Endothelial cell of umbilical vein (primary cell): ENCODE measurements at regions not wholly inside any gene's neighbourhood (a gene's known extent, or its start where the extent isn't known, plus 50 kb on each side); places are given as distances from the start of the nearest gene placed in this dataset.

Experiments used
- BruUV-seq: library from RNA; stranded (reverse); fragments of 400-500 nt; replicated peaks from 2 replicates; lab custom pipeline; 2021; lab: Mats Ljungman, UMichigan
- CTCF ChIA-PET: fragments of 300-600, 350-600 bp; sonication (Branson Sonifier 250); formaldehyde crosslinking; loops from one replicate; lab custom pipeline; 2021; ENCODE audit warnings: antibody characterized with exemption, inconsistent platforms; lab: Charles Lee
- POLR2A ChIA-PET: fragments of 300-600, 350-600 bp; sonication (Branson Sonifier 250); formaldehyde crosslinking; loops from one replicate; lab custom pipeline; 2021; ENCODE audit warnings: antibody characterized with exemption, inconsistent platforms; lab: Charles Lee
- DNase-seq: peaks from one replicate; pipeline ENCODE4 v3.0.0-alpha.2; 2011; ENCODE audit warnings: low read depth, low spot score
- FAIRE-seq: peaks from 2 replicates; lab custom pipeline; 2011; peaks lifted over from hg19 to GRCh38; lab: Jason Lieb, UNC
- H2AFZ ChIP-seq: 2 replicates; pipeline ENCODE4 v1.6.0; 2012; ENCODE audit warnings: low read depth, low read length, control low read depth, inconsistent platforms
- H3K27ac ChIP-seq: 2 replicates; pipeline ENCODE4 v1.5.1; 2011; ENCODE audit warnings: low read depth, mild to moderate bottlenecking, control low read depth, low read length, moderate library complexity; ENCODE audit not compliant: insufficient read depth
- H3K27me3 ChIP-seq, 2 experiments: 2 replicates each; pipeline versions ENCODE4 v1.6.0 to v1.6.1; 2011; ENCODE audit warnings: low read length in 2 of 2, mixed read lengths in 1 of 2; ENCODE audit not compliant: control insufficient read depth in 2 of 2, insufficient read depth in 2 of 2
- H3K36me3 ChIP-seq, 2 experiments: 2 replicates in 1 of 2; 3 replicates in 1 of 2; pipeline ENCODE4 v1.5.1; 2011; ENCODE audit warnings: low read length in 2 of 2, mild to moderate bottlenecking in 1 of 2, moderate library complexity in 1 of 2; ENCODE audit not compliant: control insufficient read depth in 2 of 2, insufficient read depth in 2 of 2; ENCODE audit errors: extremely low read depth in 1 of 2
- H3K4me1 ChIP-seq: 3 replicates; pipeline ENCODE4 v1.5.1; 2011; ENCODE audit warnings: mild to moderate bottlenecking, low read length; ENCODE audit not compliant: control insufficient read depth, insufficient read depth; ENCODE audit errors: extremely low read depth
- H3K4me2 ChIP-seq: 2 replicates; pipeline ENCODE4 v1.6.1; 2011; ENCODE audit warnings: low read length, control low read depth, mixed read lengths; ENCODE audit not compliant: insufficient read depth
- H3K4me3 ChIP-seq, 3 experiments: fragments of 200-600 bp in 1 of 3; sonication (generic), shearing (Covaris generic) in 1 of 3; replicated peaks in 1 of 3; 2 replicates each; pipeline ENCODE4 v1.5.1; 2011 to 2016; ENCODE audit warnings: control low read depth in 3 of 3, low read length in 3 of 3, mild to moderate bottlenecking in 2 of 3, inconsistent platforms in 1 of 3, low read depth in 1 of 3, moderate library complexity in 1 of 3; ENCODE audit not compliant: insufficient read depth in 1 of 3
- H3K79me2 ChIP-seq: 2 replicates; pipeline ENCODE4 v1.6.0; 2012; ENCODE audit warnings: low read length, inconsistent platforms; ENCODE audit not compliant: control insufficient read depth, insufficient read depth
- H3K9ac ChIP-seq: replicated peaks from 2 replicates; pipeline ENCODE3; 2011; ENCODE audit warnings: low read length, control low read depth; ENCODE audit not compliant: insufficient read depth; ENCODE audit errors: extremely low read depth
- H3K9me1 ChIP-seq: replicated peaks from 3 replicates; pipeline ENCODE4 v1.6.0; 2011; ENCODE audit warnings: mild to moderate bottlenecking, low read length; ENCODE audit not compliant: control insufficient read depth, insufficient read depth; ENCODE audit errors: extremely low read depth
- H3K9me3 ChIP-seq: replicated peaks from 2 replicates; pipeline ENCODE4 v1.5.1; 2012; ENCODE audit warnings: low read length, inconsistent platforms; ENCODE audit not compliant: control insufficient read depth, insufficient read depth
- H4K20me1 ChIP-seq: replicated peaks from 2 replicates; pipeline ENCODE3; 2011; ENCODE audit warnings: mild to moderate bottlenecking, low read length; ENCODE audit not compliant: control insufficient read depth, insufficient read depth; ENCODE audit errors: extremely low read depth
- CTCF ChIP-seq, 2 donors: IDR thresholded peaks; 1 replicate in 1 of 2; 2 replicates in 1 of 2; pipeline ENCODE4 v1.5.1; 2011; ENCODE audit warnings: low read length in 2 of 2, mild to moderate bottlenecking in 2 of 2, moderate library complexity in 2 of 2, control low read depth in 1 of 2, inconsistent platforms in 1 of 2, low read depth in 1 of 2; ENCODE audit not compliant: insufficient read depth in 1 of 2; ENCODE audit errors: extremely low read depth in 1 of 2
- EZH2 ChIP-seq: IDR thresholded peaks from 2 replicates; pipeline ENCODE4 v1.6.1; 2012; ENCODE audit warnings: borderline replicate concordance, low read depth, mild to moderate bottlenecking, moderate library complexity, low read length, inconsistent platforms; ENCODE audit not compliant: severe bottlenecking
- FOS ChIP-seq: IDR thresholded peaks from 2 replicates; pipeline ENCODE4 v1.6.1; 2011; ENCODE audit warnings: mild to moderate bottlenecking, low read length, moderate library complexity, borderline replicate concordance; ENCODE audit not compliant: insufficient read depth
- GATA2 ChIP-seq: IDR thresholded peaks from 2 replicates; pipeline ENCODE4 v1.7.0; 2011; ENCODE audit warnings: low read depth, mild to moderate bottlenecking, moderate library complexity, mixed read lengths, low read length; ENCODE audit not compliant: insufficient read length, insufficient read depth
- JUN ChIP-seq: IDR thresholded peaks from 2 replicates; pipeline ENCODE4 v1.6.1; 2011; ENCODE audit warnings: borderline replicate concordance, low read depth; ENCODE audit not compliant: insufficient read length, insufficient read depth
- MYC ChIP-seq: IDR thresholded peaks from one replicate; pipeline ENCODE4 v1.6.1; 2011; ENCODE audit warnings: mild to moderate bottlenecking, low read depth, low read length
- POLR2A ChIP-seq: IDR thresholded peaks from 2 replicates; pipeline ENCODE4 v1.6.1; 2012; ENCODE audit warnings: low read depth, mild to moderate bottlenecking, control low read depth, low read length
- POLR2AphosphoS5 ChIP-seq: IDR thresholded peaks from 2 replicates; pipeline ENCODE4 v1.6.1; 2012; ENCODE audit warnings: low read depth, mild to moderate bottlenecking, control low read depth, low read length, moderate library complexity; ENCODE audit not compliant: insufficient read depth
- dilution Hi-C: fragments of 300-500 bp; cut with MboI; formaldehyde crosslinking; loops from one replicate; pipeline ENCODE4 v1.15.0; 2019; ENCODE audit warnings: low sequenced_read_pairs; ENCODE audit not compliant: extremely low pct_ligation_motif_present
- intact Hi-C: fragments of 100-400 bp; cut with micrococcal nuclease; formaldehyde crosslinking; loops from one replicate; pipeline ENCODE4 v1.10.0; 2022
- TF ChIP-seq, protein P1 (sequence below): IDR thresholded peaks from 2 replicates; pipeline ENCODE4 v1.6.1; 2011; ENCODE audit not compliant: insufficient read depth, insufficient read length

DNA sequence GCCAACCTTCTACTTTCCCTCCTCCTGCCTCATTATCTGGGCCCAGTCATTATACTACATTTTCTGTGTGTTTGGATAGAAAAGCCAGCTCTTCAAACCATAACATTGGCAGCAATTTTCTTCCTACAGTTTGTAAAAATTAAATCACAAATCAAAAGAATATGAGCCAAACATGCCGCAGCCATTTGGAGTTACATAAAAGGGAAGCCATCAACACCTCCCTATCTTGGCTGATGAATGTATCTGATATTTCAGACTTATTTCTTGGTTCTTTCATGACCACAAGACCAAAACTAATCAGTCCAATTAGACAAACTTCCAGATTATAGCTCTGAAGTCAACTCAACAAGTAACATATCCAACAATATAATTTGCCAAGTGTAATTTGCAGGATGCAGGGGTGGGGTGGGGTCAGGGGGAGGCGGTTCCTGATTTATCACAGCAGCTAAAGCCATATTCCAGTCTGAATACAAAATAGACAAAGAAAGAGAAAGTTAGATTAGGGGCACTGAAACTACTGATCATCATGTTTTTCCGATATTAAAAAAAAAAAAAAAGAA lies 89.4 kb upstream of the CNTLN start:
- no peaks in the 10 kb centered on the region for H3K36me3 ChIP-seq
- intact Hi-C loops: loop anchor here (10.0 kb wide), 1 partner anchor 71 kb away; no protein-coding TSS in a partner anchor
- CTCF ChIA-PET: interaction anchor here (1.1 kb wide), 1 partner anchor 11 kb away, joined by 3 read pairs; no protein-coding TSS in a partner anchor
- POLR2A ChIA-PET: interaction anchor here (0.6 kb wide), 1 partner anchor 1740 kb away, joined by 3 read pairs; no protein-coding TSS in a partner anchor
- H3K4me2 ChIP-seq: no peak overlapping the region
- DNase-seq (no peak), FAIRE-seq (no peak)
- peaks cover 0 to 2% of the 10 kb centered on the region in 2 experiments for H3K27me3 ChIP-seq
- no peaks in the 10 kb centered on the region for H3K4me1 ChIP-seq
- BruUV-seq: no TSS peak
- no peaks in the 10 kb centered on the region for H3K9me3 ChIP-seq
- H3K79me2 ChIP-seq: no peaks in the 10 kb centered on the region
- TF ChIP-seq, protein P1, sequence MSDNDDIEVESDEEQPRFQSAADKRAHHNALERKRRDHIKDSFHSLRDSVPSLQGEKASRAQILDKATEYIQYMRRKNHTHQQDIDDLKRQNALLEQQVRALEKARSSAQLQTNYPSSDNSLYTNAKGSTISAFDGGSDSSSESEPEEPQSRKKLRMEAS: no peak
- TF ChIP-seq GATA2: no peak
- TF ChIP-seq FOS: no peak
- TF ChIP-seq EZH2: no peak
- no peak for TF ChIP-seq POLR2A
- no peak for TF ChIP-seq JUN
- no peak for TF ChIP-seq MYC
- TF ChIP-seq CTCF (IDR thresholded peaks at IDR 0.05; ENCODE audit: extremely low read depth in 1 of 2, insufficient read depth in 1 of 2, low read depth in 1 of 2, low read length in 2 of 2): no peak
- no peak for TF ChIP-seq POLR2AphosphoS5
- H3K27ac ChIP-seq: no peak overlapping the region
- H4K20me1 ChIP-seq: no peaks in the 10 kb centered on the region
- no peak overlapping the region for H2AFZ ChIP-seq
- H3K9me1 ChIP-seq: no peaks in the 10 kb centered on the region
- no peak overlapping the region for H3K4me3 ChIP-seq
- dilution Hi-C loops: no loop called here
- no peak overlapping the region for H3K9ac ChIP-seq
